ENCODE measurements at regions not wholly inside any gene's neighbourhood (a gene's known extent, or its start where the extent isn't known, plus 50 kb on each side); places are given as distances from the start of the nearest gene placed in this dataset.

DNA sequence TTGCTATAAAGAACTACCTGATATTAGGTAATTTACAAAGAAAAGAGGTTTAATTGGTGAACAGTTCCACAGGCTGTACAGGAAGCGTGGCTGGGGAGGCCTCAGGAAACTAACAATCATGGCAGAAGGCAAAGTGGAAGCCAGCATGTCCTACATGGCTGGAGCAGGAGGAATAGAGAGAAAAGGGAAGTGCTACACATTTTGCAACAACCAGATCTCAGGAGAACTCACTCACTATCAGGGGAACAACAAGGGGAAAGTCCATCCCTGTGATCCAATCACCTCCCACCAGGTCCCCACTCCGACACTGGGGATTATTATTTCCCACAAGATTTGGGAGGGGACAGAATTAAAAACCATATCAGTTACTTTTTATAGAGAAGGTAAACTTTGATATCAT is 273.5 kb upstream of the MMADHC start:
- H2AFZ ChIP-seq (ENCODE audit: low read length) = no peak overlapping the region
- no peak overlapping the region for H3K4me3 ChIP-seq (ENCODE audit: low read length, poor library complexity, severe bottlenecking)
- H3K9me3 ChIP-seq (ENCODE audit: insufficient read depth, low read depth, low read length) = no peaks in the 10 kb centered on the region
- no peaks in the 10 kb centered on the region for H3K79me2 ChIP-seq (ENCODE audit: insufficient read depth, low read length)
- H3K36me3 ChIP-seq (ENCODE audit: insufficient read depth, low read length) = no peaks in the 10 kb centered on the region
- no peaks in the 10 kb centered on the region for H3K27me3 ChIP-seq (ENCODE audit: insufficient read depth, low read length, poor library complexity, severe bottlenecking)
- H3K4me1 ChIP-seq (ENCODE audit: insufficient read depth, low read length, poor library complexity, severe bottlenecking) = no peaks in the 10 kb centered on the region
- no peaks in the 10 kb centered on the region for H3F3A ChIP-seq (ENCODE audit: low read depth)
- no peak overlapping the region for H3K4me2 ChIP-seq (ENCODE audit: low read depth, low read length, poor library complexity, severe bottlenecking)
- no peaks in the 10 kb centered on the region for H4K20me1 ChIP-seq (ENCODE audit: insufficient read depth, low read length, poor library complexity, severe bottlenecking)
- no peak overlapping the region for H3K9ac ChIP-seq (ENCODE audit: low read depth, low read length, poor library complexity, severe bottlenecking)
- TF ChIP-seq, protein P1, sequence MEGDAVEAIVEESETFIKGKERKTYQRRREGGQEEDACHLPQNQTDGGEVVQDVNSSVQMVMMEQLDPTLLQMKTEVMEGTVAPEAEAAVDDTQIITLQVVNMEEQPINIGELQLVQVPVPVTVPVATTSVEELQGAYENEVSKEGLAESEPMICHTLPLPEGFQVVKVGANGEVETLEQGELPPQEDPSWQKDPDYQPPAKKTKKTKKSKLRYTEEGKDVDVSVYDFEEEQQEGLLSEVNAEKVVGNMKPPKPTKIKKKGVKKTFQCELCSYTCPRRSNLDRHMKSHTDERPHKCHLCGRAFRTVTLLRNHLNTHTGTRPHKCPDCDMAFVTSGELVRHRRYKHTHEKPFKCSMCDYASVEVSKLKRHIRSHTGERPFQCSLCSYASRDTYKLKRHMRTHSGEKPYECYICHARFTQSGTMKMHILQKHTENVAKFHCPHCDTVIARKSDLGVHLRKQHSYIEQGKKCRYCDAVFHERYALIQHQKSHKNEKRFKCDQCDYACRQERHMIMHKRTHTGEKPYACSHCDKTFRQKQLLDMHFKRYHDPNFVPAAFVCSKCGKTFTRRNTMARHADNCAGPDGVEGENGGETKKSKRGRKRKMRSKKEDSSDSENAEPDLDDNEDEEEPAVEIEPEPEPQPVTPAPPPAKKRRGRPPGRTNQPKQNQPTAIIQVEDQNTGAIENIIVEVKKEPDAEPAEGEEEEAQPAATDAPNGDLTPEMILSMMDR (conservative IDR thresholded peaks at IDR 0.05; ENCODE audit: low read length) = no peak
- TF ChIP-seq EZH2phosphoT487 (IDR thresholded peaks at IDR 0.05; ENCODE audit: borderline replicate concordance) = no peak
- no peaks in the 10 kb centered on the region for H3K9me2 ChIP-seq (replicated peaks; ENCODE audit: low read depth, low read length)

DNA sequence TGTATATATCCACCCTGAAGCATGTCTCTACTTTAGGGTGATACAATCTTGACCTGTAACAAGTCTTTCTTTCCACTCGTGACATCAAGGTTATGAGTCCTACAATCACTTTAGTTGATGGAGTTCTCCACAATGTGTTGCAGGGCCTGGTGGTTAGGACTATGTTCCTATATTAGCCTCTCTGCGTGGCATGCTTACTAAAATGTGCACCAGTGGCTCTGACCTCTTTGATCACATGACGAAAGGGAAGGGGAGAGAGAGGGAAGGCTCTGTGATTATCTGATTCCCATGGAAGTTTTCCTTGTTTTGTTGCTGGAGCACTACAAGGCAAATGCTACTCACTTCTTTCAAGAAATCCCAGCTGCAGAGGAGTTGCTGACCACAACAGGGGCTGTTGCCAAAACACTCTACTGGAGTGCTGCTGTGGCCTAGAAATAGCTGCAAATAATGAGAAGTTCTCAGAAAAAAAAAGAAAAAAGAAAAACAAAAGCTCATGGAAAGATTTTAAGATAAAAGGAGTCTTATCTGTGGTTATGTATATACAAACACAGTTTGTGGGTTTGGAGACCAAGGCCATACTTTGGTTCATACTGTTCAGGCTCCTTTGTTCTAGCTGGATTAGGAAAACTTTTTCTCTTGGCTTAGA is 272.8 kb upstream of the MMADHC start:
- no peaks in the 10 kb centered on the region for H3K36me3 ChIP-seq (ENCODE audit: insufficient read depth, low read length)
- no peaks in the 10 kb centered on the region for H3K9me3 ChIP-seq (ENCODE audit: insufficient read depth, low read depth, low read length)
- H2AFZ ChIP-seq (ENCODE audit: low read length) = no peak overlapping the region
- no peak overlapping the region for H3K9ac ChIP-seq (ENCODE audit: low read depth, low read length, poor library complexity, severe bottlenecking)
- TF ChIP-seq, protein P1 (conservative IDR thresholded peaks at IDR 0.05; ENCODE audit: low read length) = no peak
- TF ChIP-seq EZH2phosphoT487 (IDR thresholded peaks at IDR 0.05; ENCODE audit: borderline replicate concordance) = no peak
- no peaks in the 10 kb centered on the region for H3K79me2 ChIP-seq (ENCODE audit: insufficient read depth, low read length)
- no peaks in the 10 kb centered on the region for H3K9me2 ChIP-seq (replicated peaks; ENCODE audit: low read depth, low read length)
- H3K27me3 ChIP-seq (ENCODE audit: insufficient read depth, low read length, poor library complexity, severe bottlenecking) = no peaks in the 10 kb centered on the region
- no peaks in the 10 kb centered on the region for H4K20me1 ChIP-seq (ENCODE audit: insufficient read depth, low read length, poor library complexity, severe bottlenecking)
- H3F3A ChIP-seq (ENCODE audit: low read depth) = no peaks in the 10 kb centered on the region
- no peaks in the 10 kb centered on the region for H3K4me1 ChIP-seq (ENCODE audit: insufficient read depth, low read length, poor library complexity, severe bottlenecking)
- H3K4me2 ChIP-seq (ENCODE audit: low read depth, low read length, poor library complexity, severe bottlenecking) = no peak overlapping the region
- H3K4me3 ChIP-seq (ENCODE audit: low read length, poor library complexity, severe bottlenecking) = no peak overlapping the region

DNA sequence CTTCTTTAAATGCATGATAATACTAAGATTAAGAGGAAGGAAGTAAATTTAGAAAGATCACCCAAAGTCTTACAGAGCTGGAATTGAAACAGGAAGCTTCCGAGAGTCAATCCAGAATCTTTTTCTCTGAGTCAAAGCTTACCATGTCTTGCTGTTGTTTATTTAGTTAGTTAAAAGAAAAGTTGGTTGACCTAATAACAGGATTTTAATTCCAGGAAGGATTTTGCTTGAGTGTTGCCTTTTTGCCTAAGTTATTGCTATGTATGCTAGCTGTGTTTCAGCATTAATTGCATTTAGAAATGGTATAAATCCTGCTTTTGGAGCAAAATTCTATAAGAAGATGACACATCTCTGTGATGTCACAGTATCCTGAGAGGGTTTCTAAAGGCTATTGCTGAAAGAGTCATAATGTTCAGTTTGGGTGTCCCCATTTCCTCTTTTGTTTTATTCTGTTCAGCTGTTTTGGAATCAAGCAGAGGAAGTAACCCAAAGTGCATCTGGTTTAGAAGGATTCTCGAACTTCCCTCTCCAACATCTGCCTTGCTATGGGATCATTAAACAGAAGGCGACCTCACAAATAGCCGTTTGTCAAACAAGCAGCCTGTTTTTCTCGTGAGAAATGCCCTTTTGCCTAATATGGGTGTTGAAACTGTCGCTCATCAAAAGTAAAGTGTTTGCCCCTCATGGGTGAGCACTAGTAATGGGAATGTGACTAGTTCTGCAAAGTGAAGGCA is 271.5 kb upstream of the MMADHC start:
- H3K9ac ChIP-seq (ENCODE audit: low read depth, low read length, poor library complexity, severe bottlenecking) = no peak overlapping the region
- no peaks in the 10 kb centered on the region for H3K4me1 ChIP-seq (ENCODE audit: insufficient read depth, low read length, poor library complexity, severe bottlenecking)
- H4K20me1 ChIP-seq (ENCODE audit: insufficient read depth, low read length, poor library complexity, severe bottlenecking) = no peaks in the 10 kb centered on the region
- H3K27me3 ChIP-seq (ENCODE audit: insufficient read depth, low read length, poor library complexity, severe bottlenecking) = no peaks in the 10 kb centered on the region
- no peaks in the 10 kb centered on the region for H3K36me3 ChIP-seq (ENCODE audit: insufficient read depth, low read length)
- TF ChIP-seq, protein P1 (conservative IDR thresholded peaks at IDR 0.05; ENCODE audit: low read length) = no peak
- no peak for TF ChIP-seq EZH2phosphoT487 (IDR thresholded peaks at IDR 0.05; ENCODE audit: borderline replicate concordance)
- no peak overlapping the region for H2AFZ ChIP-seq (ENCODE audit: low read length)
- no peak overlapping the region for H3K4me3 ChIP-seq (ENCODE audit: low read length, poor library complexity, severe bottlenecking)
- no peaks in the 10 kb centered on the region for H3K79me2 ChIP-seq (ENCODE audit: insufficient read depth, low read length)
- H3K9me2 ChIP-seq (replicated peaks; ENCODE audit: low read depth, low read length) = no peaks in the 10 kb centered on the region
- H3F3A ChIP-seq (ENCODE audit: low read depth) = no peaks in the 10 kb centered on the region
- H3K9me3 ChIP-seq (ENCODE audit: insufficient read depth, low read depth, low read length) = no peaks in the 10 kb centered on the region
- H3K4me2 ChIP-seq (ENCODE audit: low read depth, low read length, poor library complexity, severe bottlenecking) = no peak overlapping the region

All from Loucy (cell line).